ENCODE measurements at regions not wholly inside any gene's neighbourhood (a gene's known extent, or its start where the extent isn't known, plus 50 kb on each side); places are given as distances from the start of the nearest gene placed in this dataset.

- no peak for DNase-seq
Measured at GRCh38 chr11:119952441-119952840, 185.5 kb downstream of the TRIM29 start.

GRCh38 chr11:119943298-119943655, 194.6 kb downstream of the TRIM29 start:
- H3K4me1 ChIP-seq: no peaks in the 10 kb centered on the region
- 36 to 78% methylated on average over 5 of the region's 5 CpGs for WGBS, 2 donors
- intact Hi-C loops (cut with DNase I): no loop called here

More at GRCh38 chr11:119952441-119952840, 185.5 kb downstream of the TRIM29 start:
- Histone ChIP-seq H3K4me3 (no peak overlapping the region), H3K9me3 (no peaks in the 10 kb centered on the region), H3K36me3 (no peaks in the 10 kb centered on the region), H3K27me3 (peaks cover 0 to 8% (median 3%) of the 10 kb centered on the region in 3 donors), H3K4me1 (no peaks in the 10 kb centered on the region), H3K27ac (no peak overlapping the region)
- no peak for TF ChIP-seq POLR2AphosphoS5 (IDR thresholded peaks at IDR 0.05)
- intact Hi-C loops (cut with DNase I): no loop called here
- 75 to 84% methylated on average over 6 of the region's 6 CpGs for WGBS, 2 donors

GRCh38 chr11:119942583-119943297, 195.2 kb downstream of the TRIM29 start:
- WGBS, 2 donors: 79 to 87% methylated on average over 7 of the region's 7 CpGs
- no peak overlapping the region for H3K4me3 ChIP-seq
- no peaks in the 10 kb centered on the region for H3K4me1 ChIP-seq
- H3K9me3 ChIP-seq: no peaks in the 10 kb centered on the region
- no peak overlapping the region for H3K27ac ChIP-seq
- no peak for DNase-seq
- H3K27me3 ChIP-seq: peaks cover 0 to 22% (median 5%) of the 10 kb centered on the region in 3 donors
- no peak for TF ChIP-seq POLR2A (IDR thresholded peaks at IDR 0.05)
- no peak for TF ChIP-seq POLR2AphosphoS5 (IDR thresholded peaks at IDR 0.05)
- TF ChIP-seq EP300 (IDR thresholded peaks at IDR 0.05): no peak
- no peak for TF ChIP-seq CTCF (IDR thresholded peaks at IDR 0.05)
- intact Hi-C loops (cut with DNase I): no loop called here
- no peaks in the 10 kb centered on the region for H3K36me3 ChIP-seq

More at GRCh38 chr11:119943298-119943655, 194.6 kb downstream of the TRIM29 start:
- Histone ChIP-seq H3K27ac (no peak overlapping the region), H3K36me3 (no peaks in the 10 kb centered on the region), H3K9me3 (no peaks in the 10 kb centered on the region), H3K27me3 (peaks cover 0 to 22% (median 5%) of the 10 kb centered on the region in 3 donors), H3K4me3 (no peak overlapping the region)
- TF ChIP-seq EP300 (IDR thresholded peaks at IDR 0.05): no peak
- no peak for DNase-seq

GRCh38 chr11:119941636-119942411, 196.1 kb downstream of the TRIM29 start:
- H3K27me3 ChIP-seq: peaks cover 0 to 20% (median 5%) of the 10 kb centered on the region in 3 donors
- WGBS, 2 donors: 70 to 84% methylated on average over 16 of the region's 16 CpGs
- no peaks in the 10 kb centered on the region for H3K36me3 ChIP-seq
- no peak overlapping the region for H3K27ac ChIP-seq
- intact Hi-C loops (cut with DNase I): no loop called here
- no peaks in the 10 kb centered on the region for H3K9me3 ChIP-seq
- TF ChIP-seq EP300 (IDR thresholded peaks at IDR 0.05): no peak
- no peak overlapping the region for H3K4me3 ChIP-seq
- no peak for DNase-seq
- H3K4me1 ChIP-seq: no peaks in the 10 kb centered on the region

- TF ChIP-seq CTCF (IDR thresholded peaks at IDR 0.05): no peak
- TF ChIP-seq EP300 (IDR thresholded peaks at IDR 0.05): no peak
- no peak for TF ChIP-seq POLR2A (IDR thresholded peaks at IDR 0.05)
- no peak for TF ChIP-seq POLR2AphosphoS5 (IDR thresholded peaks at IDR 0.05)
- Histone ChIP-seq H3K27ac (no peak overlapping the region), H3K4me3 (no peak overlapping the region), H3K27me3 (peaks cover 0 to 20% (median 5%) of the 10 kb centered on the region in 3 donors), H3K9me3 (no peaks in the 10 kb centered on the region), H3K4me1 (no peaks in the 10 kb centered on the region), H3K36me3 (no peaks in the 10 kb centered on the region)
- intact Hi-C loops (cut with DNase I): no loop called here
- DNase-seq: no peak
- 77 to 79% methylated on average over 6 of the region's 6 CpGs for WGBS, 2 donors
Measured at GRCh38 chr11:119941171-119941570, 196.7 kb downstream of the TRIM29 start.

GRCh38 chr11:119940401-119940976, 197.4 kb downstream of the TRIM29 start:
- H3K27me3 ChIP-seq: peaks cover 0 to 20% (median 5%) of the 10 kb centered on the region in 3 donors
- H3K36me3 ChIP-seq: no peaks in the 10 kb centered on the region
- WGBS, 2 donors: 84 to 93% methylated on average over 7 of the region's 7 CpGs
- no peak overlapping the region for H3K4me3 ChIP-seq
- intact Hi-C loops (cut with DNase I): no loop called here
- TF ChIP-seq CTCF (IDR thresholded peaks at IDR 0.05) (no peak), POLR2A (IDR thresholded peaks at IDR 0.05) (no peak), POLR2AphosphoS5 (IDR thresholded peaks at IDR 0.05) (no peak), EP300 (IDR thresholded peaks at IDR 0.05) (no peak)
- no peaks in the 10 kb centered on the region for H3K9me3 ChIP-seq
- no peaks in the 10 kb centered on the region for H3K4me1 ChIP-seq
- H3K27ac ChIP-seq: no peak overlapping the region
- DNase-seq: no peak
